ENCODE measurements at regions not wholly inside any gene's neighbourhood (a gene's known extent, or its start where the extent isn't known, plus 50 kb on each side); places are given as distances from the start of the nearest gene placed in this dataset.

GRCh38 chr3:1534252-1534651 is 441.4 kb downstream of the CNTN6 start:
- no peak for TF ChIP-seq POLR2A (IDR thresholded peaks at IDR 0.05; ENCODE audit: extremely low read depth, insufficient read length)
- TF ChIP-seq CTCF (IDR thresholded peaks at IDR 0.05; ENCODE audit: low read depth, low read length) = no peak
